ENCODE measurements at regions not wholly inside any gene's neighbourhood (a gene's known extent, or its start where the extent isn't known, plus 50 kb on each side); places are given as distances from the start of the nearest gene placed in this dataset.

DNA sequence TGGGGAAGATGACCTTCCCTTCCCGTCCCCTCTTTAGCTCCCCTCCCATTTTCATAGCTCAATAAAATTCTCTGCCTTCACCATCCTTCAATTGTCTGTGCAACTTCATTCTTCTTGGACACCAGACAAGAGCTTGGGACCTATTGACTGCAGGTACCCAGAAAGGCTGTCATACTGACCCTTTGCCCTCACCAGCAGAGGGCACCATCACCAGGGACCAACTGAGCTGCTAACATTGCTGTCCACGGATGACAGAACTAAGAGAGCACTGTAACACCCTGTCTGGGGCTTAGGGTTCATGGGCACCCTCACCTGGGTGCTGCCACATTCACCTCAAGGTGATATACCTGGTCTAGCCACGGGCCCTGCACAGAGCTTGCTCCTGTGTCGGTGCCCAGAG, 141.3 kb upstream of the VCX3B start:
- no peak for DNase-seq

DNA sequence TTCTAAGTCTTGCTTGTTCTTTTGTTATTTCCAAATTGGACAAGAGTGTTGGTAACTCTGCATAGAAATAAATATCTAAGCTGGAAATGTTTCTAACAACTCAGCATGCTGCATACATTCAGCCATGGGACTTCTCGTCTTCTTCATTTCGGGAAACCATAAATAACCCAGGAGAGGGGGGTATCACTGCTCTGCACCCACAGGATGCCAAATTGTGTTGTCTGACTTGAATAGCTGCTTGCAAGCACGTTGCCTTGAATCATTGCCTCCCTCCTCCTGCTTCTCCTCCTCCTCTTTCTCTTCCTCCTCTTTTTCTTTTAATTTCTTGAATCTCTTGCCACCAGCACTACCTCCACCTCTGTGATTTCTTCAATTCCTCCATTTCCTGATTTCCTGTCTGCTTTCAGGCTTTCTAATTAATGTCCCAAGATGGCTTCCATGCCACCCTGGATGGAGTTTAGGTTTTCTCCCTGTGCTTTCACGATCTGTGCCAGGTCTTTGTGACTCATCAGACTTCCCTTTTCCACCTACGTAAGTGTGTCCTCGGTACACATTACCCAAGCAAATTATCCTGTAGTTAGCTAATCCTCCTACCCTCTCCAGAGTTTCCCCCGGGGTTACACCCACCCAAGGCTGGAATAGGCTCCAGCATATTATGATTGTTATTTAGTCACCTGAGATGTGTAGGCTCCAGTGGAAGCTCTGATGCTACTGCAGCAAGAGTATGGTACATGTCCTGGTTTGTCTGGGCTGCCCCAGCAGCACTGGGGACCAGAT, 122.6 kb upstream of the VCX3B start:
- DNase-seq: no peak

GRCh38 chrX:8345473-8345872, 119.2 kb upstream of the VCX3B start:
- no peak for DNase-seq

DNA sequence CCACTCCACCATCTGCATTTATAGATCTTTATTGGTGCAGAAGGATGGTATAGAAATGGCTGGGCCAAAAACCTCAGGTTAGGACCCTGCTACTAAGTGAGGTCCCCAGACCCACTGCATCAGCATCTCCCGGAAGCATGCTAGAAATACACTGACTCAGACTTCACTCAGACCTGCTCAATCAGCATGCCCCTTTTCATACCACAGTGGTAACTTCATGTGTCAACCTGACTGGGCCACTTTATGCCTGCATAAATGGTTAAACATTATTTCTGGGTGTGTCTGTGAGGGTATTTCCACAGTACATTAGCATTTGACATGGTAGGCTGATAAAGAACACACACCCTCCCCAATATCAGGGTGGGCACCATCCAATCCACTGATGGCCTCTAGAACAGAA, 118.6 kb upstream of the VCX3B start:
- DNase-seq: no peak

DNA sequence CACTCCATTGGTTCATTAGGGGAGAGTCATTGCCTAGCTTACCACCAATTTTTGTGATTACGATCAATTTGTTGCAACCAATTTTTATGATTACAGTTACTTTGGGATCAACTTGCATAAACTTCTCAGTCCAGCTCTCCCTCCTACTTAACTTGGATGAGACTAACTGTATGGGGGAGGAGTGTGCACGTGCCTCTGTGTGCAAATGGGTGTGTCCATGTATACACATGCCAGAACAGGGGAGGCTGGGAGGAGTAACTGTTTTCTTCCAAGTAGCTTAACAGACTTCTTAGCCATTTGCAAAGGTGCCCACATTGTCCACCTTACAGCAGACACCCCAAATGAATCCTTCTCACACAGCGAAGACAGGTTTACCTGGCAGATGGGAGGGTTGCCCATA, 117.7 kb upstream of the VCX3B start:
- DNase-seq: no peak

DNA sequence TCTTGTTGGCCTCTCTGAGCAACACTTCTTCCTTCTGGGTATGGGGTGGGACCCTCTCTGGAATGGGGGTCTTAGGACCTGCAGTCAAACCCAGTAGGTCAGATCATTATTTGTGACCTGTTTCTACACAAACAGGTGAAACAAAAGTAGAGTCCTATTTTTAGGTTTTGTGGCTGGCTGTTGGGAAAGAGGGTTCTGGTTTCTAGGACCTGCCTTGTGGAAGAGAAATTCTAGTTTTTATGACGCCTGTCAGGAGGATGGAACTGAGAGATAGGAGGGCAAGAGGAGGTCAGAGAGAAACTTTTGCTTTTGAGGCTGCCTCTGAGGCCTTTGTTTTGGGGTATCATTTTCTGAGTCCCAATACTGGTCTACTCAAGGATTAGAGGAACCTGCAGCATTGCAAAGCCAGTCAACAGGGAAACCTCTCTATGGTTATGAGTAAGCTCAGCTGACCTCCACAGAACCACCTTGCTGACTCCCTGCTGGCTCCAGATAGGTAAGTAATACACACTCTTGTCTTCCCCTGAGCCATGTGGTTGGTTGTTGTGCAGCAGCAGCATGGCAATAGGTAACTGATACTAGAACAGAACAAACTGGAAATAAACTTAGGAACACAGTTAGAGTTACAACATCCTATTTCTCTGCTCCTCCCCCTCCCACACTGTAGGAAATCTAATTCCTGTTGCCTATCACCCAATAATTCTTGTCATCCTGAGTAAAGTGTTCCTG, 114.7 kb upstream of the VCX3B start:
- no peak for DNase-seq

DNA sequence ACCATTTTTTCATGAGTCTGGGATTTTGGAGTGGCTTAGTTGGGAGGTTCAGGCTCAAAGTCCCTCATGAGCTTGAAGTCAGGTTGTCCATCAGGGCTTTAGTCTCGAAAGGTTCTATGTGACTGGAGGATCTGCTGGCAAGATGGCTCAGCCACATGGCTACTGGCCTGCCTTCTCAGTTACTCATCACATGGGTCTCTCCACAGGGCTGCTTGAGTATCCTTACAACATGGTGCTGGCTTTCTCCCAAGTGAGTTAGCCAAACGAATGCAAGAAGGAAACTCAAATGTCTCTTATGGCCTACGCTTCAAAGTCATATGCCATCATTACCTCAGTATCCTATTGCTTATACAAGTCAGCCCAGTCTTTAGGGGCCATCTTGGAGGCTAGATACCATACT, 106.3 kb upstream of the VCX3B start:
- DNase-seq: no peak

- DNase-seq: no peak
These were observed 100.1 kb upstream of the VCX3B start for GRCh38 chrX:8364369-8365141.

GRCh38 chrX:8366481-8366880, 98.1 kb upstream of the VCX3B start:
- no peak for DNase-seq

GRCh38 chrX:8374041-8374825, 90.4 kb upstream of the VCX3B start:
- peak; percentile 0 for DNase-seq

DNA sequence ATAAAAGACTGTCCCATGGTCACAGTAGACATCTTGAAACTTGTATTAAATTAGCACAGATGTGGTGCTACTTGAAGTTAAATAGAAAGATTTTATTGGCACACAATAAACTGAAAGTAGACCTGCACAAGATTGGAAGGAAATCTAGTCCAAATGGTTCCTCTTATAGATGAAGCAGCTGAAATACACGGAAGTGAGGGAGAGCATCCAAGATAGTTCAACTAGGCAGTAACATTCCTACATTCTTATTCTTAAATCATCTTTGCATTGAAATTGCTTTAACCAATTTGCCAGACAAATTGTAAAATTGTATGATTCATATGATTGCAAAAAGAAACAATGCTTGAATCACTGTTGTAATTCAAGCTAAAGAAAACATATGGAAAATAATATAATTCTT, 87.6 kb upstream of the VCX3B start:
- DNase-seq: no peak

- DNase-seq: no peak
These were observed 73.9 kb upstream of the VCX3B start for GRCh38 chrX:8390771-8391170.

- no peak for DNase-seq
These were observed 60.6 kb upstream of the VCX3B start for GRCh38 chrX:8403988-8404387.

GRCh38 chrX:8404471-8404870, 60.2 kb upstream of the VCX3B start:
- peak; percentile 0 for DNase-seq

GRCh38 chrX:8404926-8405325, 59.7 kb upstream of the VCX3B start:
- DNase-seq: no peak

DNA sequence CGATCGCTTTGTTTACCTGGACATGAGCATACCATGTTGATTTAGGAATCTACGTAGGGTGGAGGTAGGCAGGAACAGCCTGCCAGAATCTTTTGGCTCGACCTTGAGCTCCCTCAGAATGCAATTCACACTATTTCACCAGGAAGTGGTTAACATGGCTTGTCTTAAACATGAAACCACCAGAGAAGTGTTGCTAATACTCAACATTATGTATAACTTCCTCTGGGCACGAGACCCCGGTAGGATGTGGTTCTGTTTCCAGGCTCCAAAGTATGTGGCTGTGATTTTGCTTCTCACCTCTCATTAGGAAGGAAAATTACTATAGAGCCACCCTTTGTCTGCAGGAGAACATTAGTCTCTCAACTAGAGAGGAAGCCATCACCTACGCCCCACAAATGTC, 59.0 kb upstream of the VCX3B start:
- no peak for DNase-seq

DNA sequence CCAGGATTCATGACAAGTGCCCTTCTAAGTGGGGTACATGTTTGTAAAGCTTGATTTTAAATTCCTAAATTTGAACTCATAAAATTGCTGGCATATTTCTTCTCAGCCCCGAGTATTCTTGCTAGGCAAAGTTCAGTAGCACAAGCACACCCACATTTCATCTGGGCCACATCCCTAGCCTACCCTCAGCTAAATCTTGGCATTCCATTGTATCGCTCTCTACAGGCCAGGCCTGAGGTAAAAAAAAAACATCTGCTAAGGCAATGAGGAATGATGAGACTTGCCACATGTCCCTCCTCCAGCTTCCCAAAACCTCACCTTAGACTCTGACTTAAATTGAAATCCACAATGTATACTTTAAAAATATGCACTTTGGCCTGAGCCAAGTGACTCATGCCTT, 51.4 kb upstream of the VCX3B start:
- DNase-seq: no peak
